ENCODE measurements at regions not wholly inside any gene's neighbourhood (a gene's known extent, or its start where the extent isn't known, plus 50 kb on each side); places are given as distances from the start of the nearest gene placed in this dataset.

GRCh38 chr15:69659454-69660050 is 206.9 kb downstream of the RPLP1 start:
- TF ChIP-seq GATA3 (IDR thresholded peaks at IDR 0.05; ENCODE audit: low read depth, low read length) (no peak), GATA2 (IDR thresholded peaks at IDR 0.05; ENCODE audit: low read depth, low read length) (no peak)

GRCh38 chr15:69660114-69660513 is 207.5 kb downstream of the RPLP1 start:
- TF ChIP-seq GATA2 (IDR thresholded peaks at IDR 0.05; ENCODE audit: low read depth, low read length) (no peak), GATA3 (IDR thresholded peaks at IDR 0.05; ENCODE audit: low read depth, low read length) (no peak)

GRCh38 chr15:69660658-69661405 is 208.2 kb downstream of the RPLP1 start:
- TF ChIP-seq GATA2 (IDR thresholded peaks at IDR 0.05; ENCODE audit: low read depth, low read length) (no peak), GATA3 (IDR thresholded peaks at IDR 0.05; ENCODE audit: low read depth, low read length) (no peak)

GRCh38 chr15:69661446-69661845 is 208.8 kb downstream of the RPLP1 start:
- no peak for TF ChIP-seq GATA2 (IDR thresholded peaks at IDR 0.05; ENCODE audit: low read depth, low read length)
- TF ChIP-seq GATA3 (IDR thresholded peaks at IDR 0.05; ENCODE audit: low read depth, low read length): no peak

GRCh38 chr15:69661871-69662644 is 209.4 kb downstream of the RPLP1 start:
- TF ChIP-seq GATA3 (IDR thresholded peaks at IDR 0.05; ENCODE audit: low read depth, low read length) (no peak), GATA2 (IDR thresholded peaks at IDR 0.05; ENCODE audit: low read depth, low read length) (no peak)

GRCh38 chr15:69662645-69663000 is 210.0 kb downstream of the RPLP1 start:
- TF ChIP-seq GATA3 (IDR thresholded peaks at IDR 0.05; ENCODE audit: low read depth, low read length) (no peak), GATA2 (IDR thresholded peaks at IDR 0.05; ENCODE audit: low read depth, low read length) (no peak)

GRCh38 chr15:69663441-69663840 is 210.8 kb downstream of the RPLP1 start:
- no peak for TF ChIP-seq GATA2 (IDR thresholded peaks at IDR 0.05; ENCODE audit: low read depth, low read length)
- no peak for TF ChIP-seq GATA3 (IDR thresholded peaks at IDR 0.05; ENCODE audit: low read depth, low read length)

- no peak for TF ChIP-seq GATA3 (IDR thresholded peaks at IDR 0.05; ENCODE audit: low read depth, low read length)
- TF ChIP-seq GATA2 (IDR thresholded peaks at IDR 0.05; ENCODE audit: low read depth, low read length): no peak
Measured at GRCh38 chr15:69663982-69664381, 211.4 kb downstream of the RPLP1 start.

- TF ChIP-seq GATA3 (IDR thresholded peaks at IDR 0.05; ENCODE audit: low read depth, low read length): no peak
- TF ChIP-seq GATA2 (IDR thresholded peaks at IDR 0.05; ENCODE audit: low read depth, low read length): peak; percentile 94
Measured at GRCh38 chr15:69664572-69665571, 212.3 kb downstream of the RPLP1 start.

- no peak for TF ChIP-seq GATA2 (IDR thresholded peaks at IDR 0.05; ENCODE audit: low read depth, low read length)
Measured at GRCh38 chr15:69665641-69666111, 213.1 kb downstream of the RPLP1 start.

GRCh38 chr15:69666441-69666882 is 213.8 kb downstream of the RPLP1 start:
- TF ChIP-seq GATA3 (IDR thresholded peaks at IDR 0.05; ENCODE audit: low read depth, low read length) (no peak), GATA2 (IDR thresholded peaks at IDR 0.05; ENCODE audit: low read depth, low read length) (no peak)

GRCh38 chr15:69666921-69667811 is 214.5 kb downstream of the RPLP1 start:
- TF ChIP-seq GATA2 (IDR thresholded peaks at IDR 0.05; ENCODE audit: low read depth, low read length): no peak
